AG04450 (cell line): ENCODE measurements at regions not wholly inside any gene's neighbourhood (a gene's known extent, or its start where the extent isn't known, plus 50 kb on each side); places are given as distances from the start of the nearest gene placed in this dataset.

Experiments
- CTCF ChIA-PET: fragments of 300-600, 350-600 bp; formaldehyde crosslinking; extraction: SDS; loops from one replicate; lab custom pipeline; 2022; ENCODE audit warnings: antibody characterized with exemption, inconsistent platforms; lab: Charles Lee
- POLR2A ChIA-PET: fragments of 350-600 bp; formaldehyde crosslinking; extraction: SDS; loops from one replicate; lab custom pipeline; 2021; ENCODE audit warnings: antibody characterized with exemption, inconsistent platforms; lab: Yijun Ruan, JAX
- DNase-seq: peaks from one replicate; pipeline ENCODE4 v3.0.0-alpha.2; 2011; ENCODE audit warnings: low read depth, low spot score
- H3K27ac ChIP-seq: one replicate; pipeline ENCODE4 v1.5.1; 2012; ENCODE audit warnings: low read depth, low read length, control low read depth
- H3K27me3 ChIP-seq: one replicate; pipeline ENCODE4 v1.6.0; 2012; ENCODE audit warnings: low read length; ENCODE audit not compliant: control insufficient read depth, insufficient read depth
- H3K4me3 ChIP-seq: 2 replicates; pipeline ENCODE4 v1.5.1; 2011; ENCODE audit warnings: mild to moderate bottlenecking, low read depth, low read length, control low read depth
- H3K9me3 ChIP-seq: 2 replicates; pipeline ENCODE4 v1.5.1; 2012; ENCODE audit warnings: low read length; ENCODE audit not compliant: control insufficient read depth, insufficient read depth
- TF ChIP-seq, protein P1 (sequence below): IDR thresholded peaks from 2 replicates; pipeline ENCODE4 v1.5.1; 2011; ENCODE audit warnings: low read depth, low read length, control low read depth, inconsistent platforms

DNA sequence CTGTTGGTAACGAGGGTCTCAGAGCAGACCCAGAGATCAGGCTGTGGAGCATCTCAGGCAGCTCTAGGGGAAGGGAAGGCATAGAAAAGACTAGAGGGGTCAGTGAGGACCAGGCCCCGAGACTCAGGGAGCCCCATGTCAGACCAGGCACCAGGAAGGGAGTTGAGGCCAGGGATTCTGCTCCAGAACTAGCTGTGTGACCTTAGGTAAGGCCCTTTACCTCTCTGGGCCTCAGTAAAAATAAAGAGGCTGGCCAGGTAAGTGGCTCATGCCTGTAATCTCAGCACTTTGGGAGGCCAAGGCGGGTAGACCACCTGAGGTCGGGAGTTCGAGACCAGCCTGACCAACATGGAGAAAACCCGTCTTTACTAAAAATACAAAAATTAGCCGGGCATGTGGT, 176.4 kb upstream of the IER5L start:
- POLR2A ChIA-PET, result no interaction called here

GRCh38 chr9:129353697-129354336, 175.8 kb upstream of the IER5L start:
- no peak overlapping the region for H3K4me3 ChIP-seq
- peaks cover 16% of the 10 kb centered on the region for H3K9me3 ChIP-seq
- TF ChIP-seq, protein P1, sequence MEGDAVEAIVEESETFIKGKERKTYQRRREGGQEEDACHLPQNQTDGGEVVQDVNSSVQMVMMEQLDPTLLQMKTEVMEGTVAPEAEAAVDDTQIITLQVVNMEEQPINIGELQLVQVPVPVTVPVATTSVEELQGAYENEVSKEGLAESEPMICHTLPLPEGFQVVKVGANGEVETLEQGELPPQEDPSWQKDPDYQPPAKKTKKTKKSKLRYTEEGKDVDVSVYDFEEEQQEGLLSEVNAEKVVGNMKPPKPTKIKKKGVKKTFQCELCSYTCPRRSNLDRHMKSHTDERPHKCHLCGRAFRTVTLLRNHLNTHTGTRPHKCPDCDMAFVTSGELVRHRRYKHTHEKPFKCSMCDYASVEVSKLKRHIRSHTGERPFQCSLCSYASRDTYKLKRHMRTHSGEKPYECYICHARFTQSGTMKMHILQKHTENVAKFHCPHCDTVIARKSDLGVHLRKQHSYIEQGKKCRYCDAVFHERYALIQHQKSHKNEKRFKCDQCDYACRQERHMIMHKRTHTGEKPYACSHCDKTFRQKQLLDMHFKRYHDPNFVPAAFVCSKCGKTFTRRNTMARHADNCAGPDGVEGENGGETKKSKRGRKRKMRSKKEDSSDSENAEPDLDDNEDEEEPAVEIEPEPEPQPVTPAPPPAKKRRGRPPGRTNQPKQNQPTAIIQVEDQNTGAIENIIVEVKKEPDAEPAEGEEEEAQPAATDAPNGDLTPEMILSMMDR, result no peak
- DNase-seq, result no peak
- no peak overlapping the region for H3K27ac ChIP-seq
- no peaks in the 10 kb centered on the region for H3K27me3 ChIP-seq
- POLR2A ChIA-PET, result interaction anchor here (0.5 to 1.5 kb wide), 2 partner anchors 110 to 176 kb away, joined by 4 to 5 read pairs; partner anchors contain the start of gene IER5L
- CTCF ChIA-PET, result no interaction called here

More for the DNA sequence above, 176.4 kb upstream of the IER5L start:
- Histone ChIP-seq H3K27ac (no peak overlapping the region), H3K4me3 (no peak overlapping the region), H3K27me3 (no peaks in the 10 kb centered on the region), H3K9me3 (peaks cover 16% of the 10 kb centered on the region)
- DNase-seq, result no peak
- CTCF ChIA-PET, result no interaction called here
- TF ChIP-seq, protein P1, result no peak

DNA sequence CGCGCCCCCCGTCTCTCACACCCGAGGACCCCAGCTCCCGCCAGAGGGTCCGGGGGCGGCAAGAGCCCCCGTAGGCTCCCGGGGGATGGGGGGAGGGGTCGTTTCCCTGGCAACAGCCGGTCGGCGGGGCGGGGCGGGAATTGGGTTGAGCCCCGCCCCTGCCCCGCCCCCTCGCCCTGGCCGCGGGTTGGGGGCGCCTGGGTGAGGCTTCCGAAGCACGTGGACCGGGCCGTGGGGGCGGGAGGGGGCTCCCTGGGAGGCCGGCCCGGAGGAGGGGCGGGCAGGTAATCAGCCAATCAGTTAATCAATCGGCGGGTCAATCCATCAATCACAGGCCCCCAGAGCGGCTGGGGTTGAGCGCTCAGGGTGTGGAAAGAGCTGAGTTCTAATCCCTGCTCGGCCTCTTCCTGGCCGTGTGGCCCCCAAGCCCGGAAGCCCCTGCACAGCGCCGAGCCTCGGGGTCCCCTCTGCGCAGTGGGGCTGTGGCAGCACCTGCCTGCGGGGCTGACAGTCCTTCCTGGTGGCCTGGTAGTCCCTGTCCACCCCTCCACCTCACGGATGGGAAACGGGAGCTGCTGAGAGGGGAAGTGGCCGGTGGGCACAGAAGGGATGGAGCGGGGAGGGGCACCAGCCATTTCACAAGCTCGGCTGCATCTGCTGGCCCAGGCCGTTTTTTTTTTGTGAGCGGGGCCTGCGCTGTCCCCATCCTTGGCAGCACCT, 174.2 kb upstream of the IER5L start:
- ChIA-PET POLR2A (interaction anchor here (0.6 to 1.5 kb wide), 2 partner anchors 52 to 174 kb away, joined by 3 to 5 read pairs; partner anchors contain the start of gene IER5L), CTCF (interaction anchor here (0.6 kb wide), 1 partner anchor 77 kb away, joined by 6 read pairs; no protein-coding TSS in a partner anchor)
- Histone ChIP-seq H3K27me3 (no peaks in the 10 kb centered on the region), H3K27ac (no peak overlapping the region), H3K4me3 (peak overlapping the region; percentile 45), H3K9me3 (peaks cover 16% of the 10 kb centered on the region)
- TF ChIP-seq, protein P1, result no peak
- DNase-seq, result no peak

GRCh38 chr9:129351642-129352145, 173.6 kb upstream of the IER5L start:
- Histone ChIP-seq H3K4me3 (peak overlapping the region; percentile 45), H3K27ac (no peak overlapping the region), H3K9me3 (peaks cover 16% of the 10 kb centered on the region), H3K27me3 (no peaks in the 10 kb centered on the region)
- ChIA-PET POLR2A (no interaction called here), CTCF (interaction anchor here (0.6 kb wide), 1 partner anchor 78 kb away, joined by 6 read pairs; no protein-coding TSS in a partner anchor)
- DNase-seq, result no peak
- TF ChIP-seq, protein P1, result no peak
